ENCODE measurements at regions not wholly inside any gene's neighbourhood (a gene's known extent, or its start where the extent isn't known, plus 50 kb on each side); places are given as distances from the start of the nearest gene placed in this dataset.

- H3K4me3 ChIP-seq = no peak overlapping the region
- no peak overlapping the region for H3K27ac ChIP-seq
Measured at GRCh38 chr21:15149600-15150224, 84.9 kb upstream of the NRIP1 start.

GRCh38 chr21:15151385-15152103 is 86.7 kb upstream of the NRIP1 start:
- no peak overlapping the region for H3K27ac ChIP-seq
- H3K4me3 ChIP-seq = no peak overlapping the region

GRCh38 chr21:15152591-15152990 is 87.8 kb upstream of the NRIP1 start:
- Histone ChIP-seq H3K27ac (no peak overlapping the region), H3K4me3 (no peak overlapping the region)

- Histone ChIP-seq H3K27ac (no peak overlapping the region), H3K4me3 (no peak overlapping the region)
Measured at GRCh38 chr21:15159382-15160020, 94.7 kb upstream of the NRIP1 start.

GRCh38 chr21:15160136-15160535 is 95.3 kb upstream of the NRIP1 start:
- no peak overlapping the region for H3K27ac ChIP-seq
- no peak overlapping the region for H3K4me3 ChIP-seq

GRCh38 chr21:15162921-15163320 is 98.1 kb upstream of the NRIP1 start:
- no peak overlapping the region for H3K27ac ChIP-seq
- H3K4me3 ChIP-seq = no peak overlapping the region

- no peak overlapping the region for H3K4me3 ChIP-seq
- no peak overlapping the region for H3K27ac ChIP-seq
Measured at GRCh38 chr21:15164273-15164672, 99.5 kb upstream of the NRIP1 start.

- H3K27ac ChIP-seq = no peak overlapping the region
- no peak overlapping the region for H3K4me3 ChIP-seq
Measured at GRCh38 chr21:15164678-15165303, 100.0 kb upstream of the NRIP1 start.

- H3K27ac ChIP-seq = no peak overlapping the region
- no peak overlapping the region for H3K4me3 ChIP-seq
Measured at GRCh38 chr21:15170614-15171013, 105.8 kb upstream of the NRIP1 start.

GRCh38 chr21:15171546-15171945 is 106.7 kb upstream of the NRIP1 start:
- no peak overlapping the region for H3K4me3 ChIP-seq
- no peak overlapping the region for H3K27ac ChIP-seq

- Histone ChIP-seq H3K27ac (no peak overlapping the region), H3K4me3 (no peak overlapping the region)
Measured at GRCh38 chr21:15172963-15173362, 108.2 kb upstream of the NRIP1 start.

- no peak overlapping the region for H3K27ac ChIP-seq
- H3K4me3 ChIP-seq = no peak overlapping the region
Measured at GRCh38 chr21:15174923-15175322, 110.1 kb upstream of the NRIP1 start.

GRCh38 chr21:15182731-15183130 is 117.9 kb upstream of the NRIP1 start:
- Histone ChIP-seq H3K27ac (no peak overlapping the region), H3K4me3 (no peak overlapping the region)

GRCh38 chr21:15183813-15184257 is 119.0 kb upstream of the NRIP1 start:
- peak overlapping the region in 1 of 21 experiments; percentile 46 for H3K27ac ChIP-seq

GRCh38 chr21:15190412-15190811 is 125.6 kb upstream of the NRIP1 start:
- Histone ChIP-seq H3K27ac (no peak overlapping the region), H3K4me3 (no peak overlapping the region)

More at GRCh38 chr21:15183813-15184257, 119.0 kb upstream of the NRIP1 start:
- H3K4me3 ChIP-seq = no peak overlapping the region

GRCh38 chr21:15190837-15191236 is 126.0 kb upstream of the NRIP1 start:
- no peak overlapping the region for H3K27ac ChIP-seq
- H3K4me3 ChIP-seq = no peak overlapping the region

- H3K4me3 ChIP-seq = no peak overlapping the region
- H3K27ac ChIP-seq = no peak overlapping the region
Measured at GRCh38 chr21:15191342-15191741, 126.5 kb upstream of the NRIP1 start.

- peak overlapping the region in 1 of 21 experiments; percentile 7 for H3K27ac ChIP-seq
Measured at GRCh38 chr21:15192243-15192642, 127.4 kb upstream of the NRIP1 start.

GRCh38 chr21:15193937-15194336 is 129.1 kb upstream of the NRIP1 start:
- no peak overlapping the region for H3K27ac ChIP-seq
- no peak overlapping the region for H3K4me3 ChIP-seq

More at GRCh38 chr21:15192243-15192642, 127.4 kb upstream of the NRIP1 start:
- H3K4me3 ChIP-seq = no peak overlapping the region

- no peak overlapping the region for H3K4me3 ChIP-seq
- H3K27ac ChIP-seq = no peak overlapping the region
Measured at GRCh38 chr21:15195104-15195503, 130.3 kb upstream of the NRIP1 start.

GRCh38 chr21:15195768-15196167 is 131.0 kb upstream of the NRIP1 start:
- H3K4me3 ChIP-seq = no peak overlapping the region
- H3K27ac ChIP-seq = no peak overlapping the region
